GM19467 (cell line): ENCODE measurements at regions not wholly inside any gene's neighbourhood (a gene's known extent, or its start where the extent isn't known, plus 50 kb on each side); places are given as distances from the start of the nearest gene placed in this dataset.

ENCODE experiments used
- ATAC-seq: cut with Tn5 transposase; IDR thresholded peaks from one replicate; pipeline ENCODE4 v1.9.1; 2021; ENCODE audit warnings: mild to moderate bottlenecking, moderate library complexity; ENCODE audit not compliant: unreplicated experiment

DNA sequence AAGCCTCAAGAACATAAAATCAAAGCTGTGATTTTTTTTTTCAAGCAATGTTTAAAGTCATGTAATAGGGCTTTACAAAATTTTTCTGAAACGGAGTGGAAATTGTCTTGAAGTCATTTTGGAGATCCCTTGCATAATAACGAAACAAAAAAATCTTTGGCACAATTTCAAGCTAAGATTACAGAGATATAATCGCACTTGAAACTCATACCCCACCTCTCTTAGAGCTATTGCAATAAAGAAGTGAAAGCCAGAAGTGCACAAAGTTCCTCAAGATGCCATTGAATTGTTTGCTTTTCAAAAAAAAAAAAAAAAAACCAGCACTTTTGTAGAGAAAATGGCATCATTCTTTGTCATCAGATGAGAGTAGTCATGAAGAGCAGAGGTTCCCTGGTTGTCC is 152.3 kb downstream of the PAX3 start:
- ATAC-seq = no peak

DNA sequence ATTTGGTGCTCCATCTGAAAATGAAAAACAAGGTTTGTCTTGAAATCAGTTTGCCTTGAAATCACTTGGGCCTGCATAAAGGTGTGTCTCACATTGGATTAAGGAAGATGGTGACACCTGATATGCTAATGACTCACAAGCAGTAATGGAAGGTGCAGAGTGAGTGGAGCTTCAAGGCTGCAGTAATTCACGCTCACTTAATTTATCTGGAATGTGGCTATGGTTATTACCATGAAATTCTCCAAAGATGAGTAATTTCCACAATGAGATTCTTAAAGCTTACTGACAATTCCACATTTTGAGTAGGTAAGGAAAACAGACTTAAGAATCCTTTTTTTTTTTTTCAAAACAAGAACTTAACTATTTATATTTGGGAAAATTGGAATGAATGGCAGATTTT is 156.8 kb downstream of the PAX3 start:
- no peak for ATAC-seq

DNA sequence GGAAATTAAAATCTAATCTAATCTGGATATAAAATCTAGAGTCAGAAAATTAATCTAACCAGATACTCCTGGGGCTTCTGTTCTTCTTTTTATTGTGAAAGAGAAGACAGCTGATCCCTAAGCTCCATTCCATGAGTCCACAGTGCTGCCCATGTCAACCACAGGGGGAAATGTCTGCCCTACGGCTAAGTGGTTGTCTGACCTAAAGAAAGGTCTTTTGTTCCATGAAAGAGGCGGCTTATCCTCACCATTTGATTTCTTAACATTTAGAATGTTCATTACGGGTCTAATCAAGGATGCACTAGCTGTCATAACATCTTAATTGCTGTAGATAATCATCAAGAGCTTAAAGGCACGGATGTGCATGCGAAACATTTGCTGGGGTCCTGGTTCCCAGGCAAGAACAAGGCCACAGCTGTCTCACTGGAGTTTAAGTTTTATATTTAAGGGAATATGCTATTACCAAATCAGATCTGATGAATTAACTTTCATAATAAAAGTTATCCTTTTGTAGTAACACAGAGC is 162.6 kb downstream of the PAX3 start:
- no peak for ATAC-seq

- no peak for ATAC-seq
Measured at GRCh38 chr2:222134654-222135053, 164.1 kb downstream of the PAX3 start.

- ATAC-seq = no peak
Measured at GRCh38 chr2:222133897-222134296, 164.9 kb downstream of the PAX3 start.

GRCh38 chr2:222130855-222131254 is 167.9 kb downstream of the PAX3 start:
- no peak for ATAC-seq

- no peak for ATAC-seq
Measured at GRCh38 chr2:222127660-222128059, 171.1 kb downstream of the PAX3 start.

GRCh38 chr2:222120933-222121332 is 177.9 kb downstream of the PAX3 start:
- ATAC-seq = no peak

DNA sequence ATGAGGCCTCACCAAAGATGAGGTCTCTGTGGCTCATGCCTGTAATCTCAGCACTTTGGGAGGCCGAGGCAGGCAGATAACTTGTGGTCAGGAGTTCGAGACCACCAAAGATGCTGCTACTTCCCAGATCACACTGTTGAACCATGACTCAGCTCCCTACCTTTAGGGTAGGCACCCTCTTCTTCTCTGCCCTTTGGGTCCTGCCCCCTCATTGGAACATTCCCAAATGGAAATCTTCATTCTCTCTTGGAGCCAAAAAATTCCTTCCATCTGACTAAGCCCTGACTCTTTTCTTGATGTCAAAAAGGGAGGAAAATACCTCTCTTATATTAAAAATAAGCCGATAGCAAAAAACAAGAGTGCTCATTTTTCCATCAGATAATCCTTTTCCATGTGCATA is 183.5 kb downstream of the PAX3 start:
- ATAC-seq = no peak

DNA sequence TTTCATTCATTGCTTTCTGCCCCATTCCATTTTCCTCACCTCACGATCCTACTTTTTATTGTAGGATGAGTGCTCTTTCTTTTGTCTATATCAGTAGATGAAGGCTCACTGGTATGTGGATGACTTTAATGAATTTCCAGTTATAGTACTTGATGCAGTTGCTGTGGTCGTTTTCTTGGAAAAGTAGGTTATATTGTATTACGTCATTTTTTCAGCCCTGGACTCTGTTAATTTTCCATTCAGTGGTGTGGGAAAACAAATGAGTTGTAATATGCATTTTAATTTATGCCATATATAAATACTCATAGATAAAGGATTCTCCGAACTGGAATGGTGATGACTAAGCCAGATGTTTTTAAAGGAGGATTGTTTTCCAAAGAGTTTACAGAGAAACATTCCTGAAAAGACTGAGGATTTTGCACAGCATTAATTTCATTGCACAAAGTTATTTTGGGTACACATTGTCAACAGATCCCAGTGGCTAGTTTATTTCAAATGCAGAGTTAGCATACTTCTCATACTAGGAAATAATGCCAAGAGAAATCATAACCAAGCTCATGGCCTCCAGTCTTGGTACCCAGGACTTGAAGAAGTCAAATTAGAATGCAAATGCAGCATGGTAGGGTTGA is 189.7 kb downstream of the PAX3 start:
- no peak for ATAC-seq

GRCh38 chr2:222108497-222108896 is 190.3 kb downstream of the PAX3 start:
- ATAC-seq = no peak

DNA sequence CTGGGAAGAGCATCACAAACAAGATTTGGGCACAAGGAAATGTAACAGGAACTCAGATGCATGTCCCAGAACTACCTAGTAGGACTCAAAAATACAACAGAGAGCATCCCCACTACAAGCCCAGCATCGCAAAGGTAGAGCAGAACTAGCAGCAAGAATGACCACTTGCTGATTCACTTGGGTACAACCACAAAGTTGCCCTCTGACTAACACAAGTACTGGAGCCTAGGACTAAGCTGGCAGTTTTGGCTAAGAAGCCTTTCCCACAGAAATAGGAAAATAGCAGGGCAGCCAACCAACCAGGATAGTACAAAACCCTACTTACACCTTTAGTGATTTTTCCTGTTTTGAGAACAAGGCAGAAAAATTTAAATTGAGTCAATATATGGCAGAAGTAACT is 193.8 kb downstream of the PAX3 start:
- ATAC-seq = no peak

GRCh38 chr2:222102575-222103349 is 196.0 kb downstream of the PAX3 start:
- no peak for ATAC-seq

DNA sequence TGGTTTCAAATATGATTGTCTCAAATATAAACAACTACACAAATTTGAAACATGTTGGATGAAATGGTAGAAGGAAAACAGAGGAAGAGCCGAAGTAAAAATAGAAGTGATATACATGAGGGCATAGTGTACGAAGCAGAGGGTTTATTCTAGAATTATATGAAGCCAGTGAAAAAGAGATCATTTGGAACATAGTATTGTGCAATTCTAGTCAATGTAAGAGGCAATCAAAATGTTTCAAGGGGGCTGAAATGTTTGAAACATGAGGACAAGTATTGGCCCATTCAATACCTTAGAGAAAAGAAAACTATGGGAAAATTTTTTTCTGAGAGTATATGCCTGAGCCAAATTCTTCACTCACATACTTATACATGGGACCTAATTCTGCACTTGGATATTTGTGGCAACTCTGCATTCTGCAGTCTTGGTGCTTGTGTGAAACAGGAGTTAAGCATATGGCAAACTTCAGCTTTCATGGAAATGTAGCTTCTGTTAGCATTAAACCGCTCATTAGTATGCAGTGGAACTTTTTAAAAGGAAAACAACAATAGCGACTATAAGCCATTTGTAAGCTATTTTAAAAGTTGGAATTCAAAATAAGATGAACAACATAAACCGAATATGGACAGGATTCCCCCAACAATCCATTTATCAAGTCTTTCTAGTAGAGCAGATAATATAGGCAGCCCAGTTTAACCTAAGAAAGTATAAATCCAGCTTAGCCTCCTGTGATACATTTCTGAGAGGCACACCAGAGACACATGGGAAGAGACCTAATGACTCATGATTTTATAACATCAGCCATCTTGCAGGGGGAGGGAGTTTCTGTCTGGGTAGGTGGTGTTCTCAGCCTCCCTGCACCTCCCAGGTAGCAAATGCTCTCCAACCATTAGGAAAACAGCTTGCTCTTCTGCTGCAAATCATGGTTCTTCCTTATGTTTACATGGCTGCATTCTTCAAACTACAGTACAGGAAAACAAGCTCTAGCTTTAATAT is 197.8 kb downstream of the PAX3 start:
- ATAC-seq = no peak

DNA sequence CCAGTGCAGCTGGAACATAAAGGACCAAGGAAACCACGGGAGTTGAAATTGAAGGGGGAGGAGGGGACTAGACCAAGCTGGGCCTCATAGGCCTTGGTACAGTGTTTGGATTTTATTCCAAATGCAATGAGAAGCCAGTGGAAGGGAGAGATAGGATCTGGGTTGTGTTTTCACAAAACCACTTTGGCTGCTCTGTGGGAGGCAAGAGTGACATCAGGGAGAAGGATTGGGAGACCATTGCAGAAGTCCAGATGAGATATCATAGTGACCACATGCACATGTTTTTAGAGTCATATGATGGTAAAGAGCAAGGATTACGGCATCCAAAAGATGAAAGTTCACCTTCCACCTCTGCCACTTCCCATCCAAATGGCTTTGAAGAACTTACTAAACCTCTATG is 210.2 kb downstream of the PAX3 start:
- no peak for ATAC-seq

DNA sequence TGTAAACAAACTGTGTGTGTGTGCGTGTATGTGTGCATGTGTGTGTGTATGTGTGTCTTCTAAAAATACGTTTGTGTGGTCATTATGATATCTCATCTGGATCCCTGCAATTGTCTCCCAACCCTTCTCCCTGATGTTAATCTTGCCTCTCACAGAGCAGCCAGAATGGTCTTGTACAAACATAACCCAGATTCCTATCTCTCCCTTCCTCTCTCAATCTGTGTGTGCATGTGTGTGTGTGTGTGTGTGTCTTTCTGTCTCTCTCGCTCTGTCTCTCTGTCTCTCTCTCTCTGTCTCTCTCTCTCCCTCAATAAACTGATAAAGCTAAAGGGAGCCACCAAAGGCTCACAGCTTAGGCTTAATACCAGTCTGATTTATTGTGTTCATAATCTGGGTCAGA is 210.8 kb downstream of the PAX3 start:
- ATAC-seq = no peak

- no peak for ATAC-seq
Measured at GRCh38 chr2:222082201-222082600, 216.6 kb downstream of the PAX3 start.

- ATAC-seq = no peak
Measured at GRCh38 chr2:222080141-222080540, 218.7 kb downstream of the PAX3 start.

DNA sequence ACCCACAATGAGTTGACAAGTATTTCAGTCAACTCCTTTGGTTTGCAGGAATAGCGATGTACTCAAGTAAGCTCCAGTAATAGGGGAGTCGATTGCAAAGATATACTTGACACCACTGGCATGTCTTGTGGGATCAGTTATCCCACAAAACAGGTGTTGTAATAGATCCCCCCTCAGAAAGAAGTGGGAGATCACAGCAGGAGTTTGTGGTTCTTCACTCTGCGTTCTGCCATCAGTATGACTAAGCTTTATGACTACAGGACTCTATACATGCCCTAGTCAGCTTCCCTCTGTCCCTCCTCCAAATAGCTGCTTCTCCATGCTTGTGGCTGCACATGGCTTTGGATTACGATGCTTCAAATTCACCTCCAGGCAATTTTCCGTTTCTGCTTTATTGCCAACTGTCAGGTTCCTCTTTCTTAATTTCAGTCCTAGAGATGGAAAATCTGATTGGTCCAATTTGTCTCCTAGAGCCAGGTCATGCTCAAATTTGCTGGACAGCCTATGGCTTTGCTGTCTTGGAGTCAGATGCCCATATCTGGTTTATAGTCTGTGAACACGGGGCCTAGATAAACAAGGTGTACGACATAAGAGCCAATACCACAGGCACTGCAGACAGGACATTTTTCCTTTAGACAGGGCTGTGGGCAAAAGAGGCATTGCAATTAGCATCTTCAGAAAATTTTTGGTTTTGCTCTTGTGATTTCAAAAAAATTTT is 221.7 kb downstream of the PAX3 start:
- no peak for ATAC-seq

DNA sequence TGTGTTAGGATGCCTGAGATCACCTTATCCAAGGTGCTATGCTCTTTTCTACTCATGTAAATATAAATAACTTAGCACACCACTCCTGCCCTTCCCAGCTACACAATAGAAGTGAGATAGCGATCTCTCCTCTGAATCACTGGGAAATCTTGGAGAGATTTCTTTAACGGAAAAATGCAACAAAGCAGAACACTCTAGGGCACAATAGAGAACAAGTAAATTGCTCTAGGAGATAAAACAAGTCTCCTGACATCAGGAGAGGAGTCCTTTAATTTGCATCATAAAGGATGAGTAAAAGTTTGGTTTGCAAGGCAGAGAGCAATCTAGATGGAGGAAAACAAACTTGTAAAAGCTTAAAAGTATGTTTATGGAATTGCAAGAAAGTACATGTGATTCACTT is 224.1 kb downstream of the PAX3 start:
- no peak for ATAC-seq

DNA sequence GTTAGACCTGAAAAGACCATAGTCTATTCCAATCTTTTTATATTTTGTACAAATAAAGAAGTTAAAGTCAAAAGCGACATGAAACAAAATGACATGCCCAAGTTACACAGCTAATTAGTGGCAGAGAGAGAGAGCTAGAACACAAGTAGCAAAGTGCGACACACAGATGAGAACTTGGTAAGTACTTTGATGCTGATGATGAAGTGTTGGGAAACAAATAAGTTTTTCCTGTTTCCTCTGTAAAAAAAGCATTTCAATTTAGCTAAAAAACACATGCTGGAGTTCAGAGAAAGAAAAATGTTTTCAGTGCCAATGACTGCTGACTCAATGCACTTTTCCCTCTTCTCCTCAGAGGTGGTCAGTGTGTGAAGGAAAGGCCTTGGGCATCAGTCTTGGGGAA is 226.9 kb downstream of the PAX3 start:
- no peak for ATAC-seq
